Stimulated activated CD4-positive, alpha-beta T cell treated with anti-CD3 and anti-CD28 coated beads, TNF-alpha, amount 100 ng/mL, for 48 hours (primary cell): ENCODE measurements at regions not wholly inside any gene's neighbourhood (a gene's known extent, or its start where the extent isn't known, plus 50 kb on each side); places are given as distances from the start of the nearest gene placed in this dataset.

Experiments
- DNase-seq, 3 donors: peaks; one replicate each; pipeline ENCODE4 v3.0.0-alpha.2; 2020; ENCODE audit warnings: low read depth in 3 of 3

GRCh38 chr11:15484398-15484797 is 369.7 kb downstream of the INSC start:
- no peak for DNase-seq

GRCh38 chr11:15485432-15485831 is 370.7 kb downstream of the INSC start:
- DNase-seq = no peak

- DNase-seq = no peak
Measured at GRCh38 chr11:15489281-15489680, 374.6 kb downstream of the INSC start.

- no peak for DNase-seq
Measured at GRCh38 chr11:15490535-15490934, 375.8 kb downstream of the INSC start.

- no peak for DNase-seq
Measured at GRCh38 chr11:15493066-15493465, 378.3 kb downstream of the INSC start.

GRCh38 chr11:15493921-15494620 is 379.3 kb downstream of the INSC start:
- no peak for DNase-seq

- DNase-seq = no peak
Measured at GRCh38 chr11:15494740-15495139, 380.0 kb downstream of the INSC start.

- no peak for DNase-seq
Measured at GRCh38 chr11:15495462-15495861, 380.7 kb downstream of the INSC start.

- no peak for DNase-seq
Measured at GRCh38 chr11:15497366-15497765, 382.6 kb downstream of the INSC start.

GRCh38 chr11:15499674-15500073 is 385.0 kb downstream of the INSC start:
- no peak for DNase-seq

- no peak for DNase-seq
Measured at GRCh38 chr11:15500643-15501042, 385.9 kb downstream of the INSC start.

GRCh38 chr11:15501566-15501965 is 386.8 kb downstream of the INSC start:
- no peak for DNase-seq

GRCh38 chr11:15505155-15505554 is 390.4 kb downstream of the INSC start:
- DNase-seq = no peak

- no peak for DNase-seq
Measured at GRCh38 chr11:15507592-15507991, 392.9 kb downstream of the INSC start.

- DNase-seq = no peak
Measured at GRCh38 chr11:15509082-15509481, 394.4 kb downstream of the INSC start.

- no peak for DNase-seq
Measured at GRCh38 chr11:15519124-15519791, 404.5 kb downstream of the INSC start.

GRCh38 chr11:15519911-15520310 is 405.2 kb downstream of the INSC start:
- no peak for DNase-seq

GRCh38 chr11:15523543-15523942 is 408.8 kb downstream of the INSC start:
- DNase-seq = no peak

- DNase-seq = no peak
Measured at GRCh38 chr11:15525582-15525981, 410.9 kb downstream of the INSC start.

- no peak for DNase-seq
Measured at GRCh38 chr11:15526032-15526431, 411.3 kb downstream of the INSC start.

GRCh38 chr11:15526859-15527450 is 412.2 kb downstream of the INSC start:
- DNase-seq = no peak

GRCh38 chr11:15532432-15532831 is 417.7 kb downstream of the INSC start:
- DNase-seq = no peak

- DNase-seq = no peak
Measured at GRCh38 chr11:15534266-15534665, 419.5 kb downstream of the INSC start.
